HG03457 (cell line): ENCODE measurements at regions not wholly inside any gene's neighbourhood (a gene's known extent, or its start where the extent isn't known, plus 50 kb on each side); places are given as distances from the start of the nearest gene placed in this dataset.

Experiments
- ATAC-seq: cut with Tn5 transposase; IDR thresholded peaks from one replicate; pipeline ENCODE4 v1.9.1; 2021; ENCODE audit warnings: moderate number of reproducible peaks; ENCODE audit not compliant: unreplicated experiment

GRCh38 chr7:155213955-155214740 is 83.5 kb upstream of the INSIG1 start:
- ATAC-seq = no peak

- ATAC-seq = no peak
Measured at GRCh38 chr7:155215576-155216325, 81.9 kb upstream of the INSIG1 start.

- ATAC-seq = no peak
Measured at GRCh38 chr7:155216475-155217272, 81.0 kb upstream of the INSIG1 start.

- no peak for ATAC-seq
Measured at GRCh38 chr7:155217634-155218033, 80.0 kb upstream of the INSIG1 start.

GRCh38 chr7:155218276-155219153 is 79.2 kb upstream of the INSIG1 start:
- ATAC-seq = no peak

GRCh38 chr7:155219154-155219531 is 78.5 kb upstream of the INSIG1 start:
- no peak for ATAC-seq

GRCh38 chr7:155219947-155220769 is 77.5 kb upstream of the INSIG1 start:
- ATAC-seq = no peak

- ATAC-seq = no peak
Measured at GRCh38 chr7:155220903-155221302, 76.8 kb upstream of the INSIG1 start.

- no peak for ATAC-seq
Measured at GRCh38 chr7:155221547-155221946, 76.1 kb upstream of the INSIG1 start.

- no peak for ATAC-seq
Measured at GRCh38 chr7:155222061-155222460, 75.6 kb upstream of the INSIG1 start.

GRCh38 chr7:155222573-155222972 is 75.1 kb upstream of the INSIG1 start:
- ATAC-seq = no peak

GRCh38 chr7:155223021-155223420 is 74.7 kb upstream of the INSIG1 start:
- no peak for ATAC-seq

GRCh38 chr7:155223503-155223902 is 74.2 kb upstream of the INSIG1 start:
- ATAC-seq = no peak

- ATAC-seq = no peak
Measured at GRCh38 chr7:155224116-155224811, 73.4 kb upstream of the INSIG1 start.

- no peak for ATAC-seq
Measured at GRCh38 chr7:155225095-155225494, 72.6 kb upstream of the INSIG1 start.

GRCh38 chr7:155225516-155225915 is 72.2 kb upstream of the INSIG1 start:
- ATAC-seq = no peak

- no peak for ATAC-seq
Measured at GRCh38 chr7:155226261-155227003, 71.2 kb upstream of the INSIG1 start.

GRCh38 chr7:155227004-155227787 is 70.5 kb upstream of the INSIG1 start:
- no peak for ATAC-seq
